ENCODE measurements at regions not wholly inside any gene's neighbourhood (a gene's known extent, or its start where the extent isn't known, plus 50 kb on each side); places are given as distances from the start of the nearest gene placed in this dataset.

GRCh38 chr12:63090716-63091115, 60.3 kb downstream of the AVPR1A start:
- no peak for DNase-seq (ENCODE audit: low spot score)

- DNase-seq (ENCODE audit: low spot score): no peak
These were observed 64.7 kb downstream of the AVPR1A start for GRCh38 chr12:63086149-63086915.

DNA sequence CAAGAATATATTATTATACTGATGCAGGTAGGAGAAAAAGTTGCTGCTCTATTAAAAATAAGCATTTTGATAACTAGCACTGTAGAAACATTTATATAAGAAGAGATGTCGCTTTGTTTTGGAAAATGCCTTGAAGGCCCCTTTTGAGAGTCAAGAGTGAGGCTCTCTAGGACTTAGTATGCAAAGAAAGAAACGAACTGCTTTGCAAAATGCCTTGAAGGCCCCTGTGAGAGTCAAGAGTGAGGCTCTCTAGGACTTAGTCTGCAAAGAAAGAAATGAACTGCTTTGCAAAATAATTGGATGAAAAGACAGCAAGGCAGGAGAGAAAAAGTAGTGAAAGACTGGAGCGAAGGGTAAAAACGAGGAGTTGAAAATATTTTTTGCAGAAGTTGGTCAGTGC, 65.9 kb downstream of the AVPR1A start:
- DNase-seq (ENCODE audit: low spot score): no peak

DNA sequence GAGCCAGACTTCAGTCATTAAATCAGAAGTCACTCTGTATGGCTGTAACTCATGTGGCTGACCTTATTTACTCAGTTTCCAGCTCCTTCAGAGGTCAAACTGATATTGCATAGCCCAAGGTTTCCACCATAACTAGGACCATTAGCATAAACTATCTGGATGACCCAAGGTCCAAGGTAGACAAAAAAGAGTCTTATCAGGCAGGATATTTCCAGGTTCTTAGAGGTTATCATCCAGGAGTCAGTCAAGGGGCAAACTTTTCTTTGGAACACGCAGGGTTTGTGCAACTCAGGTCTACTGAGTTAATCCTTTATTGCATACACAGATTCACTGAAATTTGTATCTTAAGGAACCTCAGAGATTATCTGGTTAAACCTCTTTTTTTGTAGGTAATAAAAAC, 66.5 kb downstream of the AVPR1A start:
- no peak for DNase-seq (ENCODE audit: low spot score)

- no peak for DNase-seq (ENCODE audit: low spot score)
These were observed 68.0 kb downstream of the AVPR1A start for GRCh38 chr12:63083046-63083445.

- no peak for DNase-seq (ENCODE audit: low spot score)
These were observed 71.1 kb downstream of the AVPR1A start for GRCh38 chr12:63079791-63080502.

DNA sequence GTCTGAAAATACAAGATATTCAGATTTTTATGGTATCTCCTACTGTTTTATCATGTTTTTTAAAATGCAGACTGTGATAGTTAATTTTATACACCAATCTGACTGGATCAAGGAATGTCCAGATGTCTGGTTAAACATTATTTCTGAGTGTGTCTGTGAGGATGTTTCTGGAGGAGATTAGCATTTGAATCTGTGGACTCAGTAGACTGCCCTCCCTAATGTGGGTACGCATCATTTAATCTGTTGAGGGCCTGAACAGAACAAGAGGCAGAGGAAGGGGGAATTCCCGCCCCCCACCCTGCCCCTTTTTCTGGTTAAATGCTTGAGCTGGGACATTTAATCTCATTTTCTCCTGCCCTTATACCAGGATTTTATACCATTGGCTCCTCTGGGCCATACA, 72.1 kb downstream of the AVPR1A start:
- no peak for DNase-seq (ENCODE audit: low spot score)

- DNase-seq (ENCODE audit: low spot score): no peak
These were observed 75.5 kb downstream of the AVPR1A start for GRCh38 chr12:63075376-63076060.

GRCh38 chr12:63070709-63071108, 80.3 kb downstream of the AVPR1A start:
- no peak for DNase-seq (ENCODE audit: low spot score)

DNA sequence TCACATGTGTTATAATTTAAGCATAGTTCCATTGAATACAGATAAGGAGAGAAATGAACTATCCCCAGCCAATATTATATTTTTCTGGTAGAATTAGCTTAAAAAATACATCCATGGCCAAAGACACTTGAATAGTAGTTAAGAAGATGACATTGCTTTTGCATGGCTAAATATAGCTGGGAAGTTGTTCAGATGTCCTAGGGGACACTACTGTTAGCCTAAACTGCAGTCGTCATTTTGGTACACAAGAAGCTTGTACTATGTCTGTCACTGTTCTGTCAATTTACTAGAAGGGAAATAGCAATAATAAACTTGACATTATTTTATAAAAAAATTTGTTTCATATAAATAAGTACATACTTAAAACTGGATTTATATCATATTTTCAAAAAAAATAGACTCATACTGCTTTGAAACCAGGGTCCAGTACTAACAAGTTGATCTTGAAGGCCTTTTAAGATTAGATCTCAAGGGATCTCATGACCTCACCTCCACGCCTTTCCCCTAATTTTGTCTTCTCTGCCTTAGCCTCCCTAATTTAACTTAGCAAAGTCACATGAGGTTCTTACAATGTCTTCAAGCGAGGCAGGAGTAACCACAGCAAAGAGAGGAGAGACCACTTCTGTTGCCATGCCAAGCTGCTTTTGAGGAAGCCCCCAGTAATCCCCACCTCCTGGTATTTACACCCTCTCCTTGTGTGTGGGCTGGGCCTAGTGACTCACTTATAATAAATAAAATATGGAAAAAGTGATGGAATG, 81.0 kb downstream of the AVPR1A start:
- no peak for DNase-seq (ENCODE audit: low spot score)

DNA sequence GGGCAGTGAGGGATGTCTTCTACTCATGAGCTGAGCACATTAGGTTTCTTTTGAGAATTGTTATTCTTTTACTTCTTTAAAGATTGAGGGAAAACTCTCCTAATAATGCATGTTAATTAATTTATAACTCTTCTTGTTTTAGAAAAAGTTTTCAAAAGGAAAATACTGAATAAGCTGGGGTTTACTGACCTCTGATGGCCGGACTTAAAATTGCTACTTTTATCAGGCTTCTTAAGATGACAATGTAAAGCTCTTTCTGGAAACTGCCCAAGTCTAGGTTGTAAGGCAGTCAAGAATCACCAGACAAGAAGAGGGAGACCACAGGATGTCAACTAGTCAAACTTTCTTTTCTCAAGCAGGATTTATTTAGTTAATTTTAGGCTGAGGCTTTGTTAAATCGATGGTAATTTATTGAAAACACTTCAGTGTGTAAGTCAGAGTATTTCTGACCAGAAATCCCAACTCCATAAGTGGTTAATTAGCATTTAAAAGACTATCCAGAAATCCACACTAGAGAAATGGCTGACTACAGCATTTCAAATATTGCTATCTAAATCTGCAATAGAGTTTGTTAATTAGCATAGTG, 82.1 kb downstream of the AVPR1A start:
- DNase-seq (ENCODE audit: low spot score): peak; percentile 54

DNA sequence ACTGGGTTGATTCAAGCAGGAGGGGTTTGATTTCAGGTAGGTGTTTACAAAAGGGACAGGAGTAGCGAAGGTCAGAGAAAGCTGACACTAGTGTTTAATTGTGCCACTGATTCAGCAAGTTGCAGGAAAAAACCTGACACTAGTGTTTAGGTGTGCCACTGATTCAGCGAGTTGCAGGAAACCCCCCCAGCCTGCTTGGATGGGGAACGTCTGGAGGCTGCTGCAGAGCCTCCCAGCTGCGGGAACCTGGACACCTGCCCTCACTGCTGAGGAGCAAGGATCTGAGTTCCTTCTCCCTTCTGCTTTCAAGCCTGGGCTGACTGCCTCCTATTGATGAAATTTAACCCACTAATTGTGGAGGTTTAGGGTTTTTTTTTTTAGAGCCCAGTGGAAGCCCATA, 84.2 kb downstream of the AVPR1A start:
- no peak for DNase-seq (ENCODE audit: low spot score)

DNA sequence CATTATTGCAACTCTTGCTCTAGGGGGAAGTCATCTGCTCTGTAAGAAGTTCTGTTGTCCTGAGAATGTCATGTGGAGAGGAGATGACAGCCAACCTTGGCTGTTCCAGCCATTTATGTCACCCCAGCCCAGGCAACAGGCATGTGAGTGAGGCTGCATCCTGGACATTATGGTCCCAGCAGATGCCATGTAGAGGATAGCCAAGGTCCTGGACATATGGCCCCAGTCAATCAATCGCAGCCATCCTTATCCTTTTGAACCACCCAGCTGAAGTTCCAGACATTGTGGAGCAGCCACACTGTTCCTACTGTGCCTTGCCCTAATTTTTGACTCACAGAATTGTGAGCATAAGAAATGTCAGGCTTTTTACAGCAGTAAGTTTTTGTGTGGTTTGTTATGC, 84.9 kb downstream of the AVPR1A start:
- no peak for DNase-seq (ENCODE audit: low spot score)

- DNase-seq (ENCODE audit: low spot score): no peak
These were observed 86.9 kb downstream of the AVPR1A start for GRCh38 chr12:63064080-63064479.

GRCh38 chr12:63056649-63057048, 94.4 kb downstream of the AVPR1A start:
- no peak for DNase-seq (ENCODE audit: low spot score)

GRCh38 chr12:63052696-63053095, 98.3 kb downstream of the AVPR1A start:
- DNase-seq (ENCODE audit: low spot score): no peak

GRCh38 chr12:63047146-63047545, 103.9 kb downstream of the AVPR1A start:
- DNase-seq (ENCODE audit: low spot score): no peak

GRCh38 chr12:63045020-63045860, 105.8 kb downstream of the AVPR1A start:
- no peak for DNase-seq (ENCODE audit: low spot score)

DNA sequence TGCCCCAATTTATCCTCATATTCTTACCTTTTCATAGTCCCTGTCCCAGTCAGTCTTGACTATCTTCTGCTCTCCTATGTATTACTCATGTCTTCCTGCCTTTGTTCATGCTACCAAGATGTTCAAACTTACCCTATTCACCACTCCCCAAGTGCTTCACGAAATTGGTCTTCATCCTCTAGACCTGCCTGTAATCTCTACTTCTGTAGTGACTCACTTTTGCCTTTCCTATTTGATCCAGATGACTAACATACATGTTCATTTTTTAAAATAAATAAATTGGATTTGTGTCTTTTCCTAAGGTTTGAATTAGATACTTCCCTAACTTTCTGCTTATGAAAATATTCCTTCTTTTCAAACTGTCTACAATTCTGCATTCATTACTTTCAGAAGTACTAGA, 107.7 kb upstream of the PPM1H start:
- no peak for DNase-seq (ENCODE audit: low spot score)

DNA sequence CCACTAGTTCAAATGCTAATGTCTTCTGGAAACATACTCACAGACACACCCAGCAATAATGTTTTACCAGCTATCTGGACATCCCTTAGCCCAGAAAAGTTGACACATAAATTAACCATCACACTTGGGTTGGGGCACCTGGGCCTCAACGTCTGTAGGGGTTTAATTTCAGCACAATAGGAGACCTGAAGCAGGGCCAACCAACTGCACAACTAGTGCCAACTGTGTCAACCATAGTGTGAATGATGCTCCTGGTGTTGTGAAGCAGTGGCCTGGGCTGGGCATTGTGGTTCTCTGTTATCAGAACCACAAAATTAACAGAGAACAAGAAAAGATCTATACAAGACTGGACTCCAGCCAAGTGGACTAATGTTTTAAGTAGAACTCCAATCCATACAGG, 106.7 kb upstream of the PPM1H start:
- DNase-seq (ENCODE audit: low spot score): no peak

All from globus pallidus (tissue), 1 donor.